Upper lobe of left lung (tissue), 4 donors: ENCODE measurements at regions not wholly inside any gene's neighbourhood (a gene's known extent, or its start where the extent isn't known, plus 50 kb on each side); places are given as distances from the start of the nearest gene placed in this dataset.

Source experiments
- EP300 ChIP-seq, 4 donors: sonication (generic); formaldehyde crosslinking; IDR thresholded peaks; one replicate each; pipeline ENCODE4 v1.5.1; 2017; ENCODE audit warnings: antibody characterized with exemption in 4 of 4, control low read depth in 2 of 4
- POLR2A ChIP-seq, 4 donors: fragments of 450-650 bp; IDR thresholded peaks; one replicate each; pipeline ENCODE4 v1.5.1; 2016 to 2017; ENCODE audit warnings: antibody characterized with exemption in 4 of 4, mild to moderate bottlenecking in 2 of 4
- POLR2AphosphoS5 ChIP-seq, 2 donors: sonication (generic); formaldehyde crosslinking; IDR thresholded peaks; one replicate each; pipeline ENCODE4 v1.5.1; 2017; ENCODE audit warnings: antibody characterized with exemption in 2 of 2
- TF ChIP-seq, protein P1 (sequence below), 6 experiments: fragments of 450-650 bp in 4 of 6; fragments of 200-600 bp in 2 of 6; sonication (generic) in 2 of 6; IDR thresholded peaks; one replicate each; pipeline ENCODE4 v1.5.1; 2016 to 2019; ENCODE audit warnings: antibody characterized with exemption in 6 of 6

DNA sequence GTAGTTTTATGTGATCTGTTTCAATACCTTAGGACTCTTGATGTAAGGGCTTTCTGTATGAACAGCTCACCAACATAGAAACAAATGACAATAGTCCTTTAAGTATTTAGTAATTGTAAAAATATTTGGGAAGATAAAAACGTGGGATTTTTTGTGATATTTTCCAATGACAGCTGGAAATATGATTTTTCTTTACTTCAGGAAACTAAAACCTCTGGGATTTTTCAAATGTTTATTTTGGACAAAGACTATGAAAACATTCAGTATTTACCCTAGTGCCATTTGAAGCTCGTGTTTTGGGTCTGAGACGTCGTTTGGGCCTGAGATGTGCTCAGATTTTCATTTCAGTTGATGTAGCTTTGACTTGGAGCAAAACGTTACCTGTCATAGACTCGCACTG lies 240.0 kb downstream of the BMP4 start:
- TF ChIP-seq, protein P1, sequence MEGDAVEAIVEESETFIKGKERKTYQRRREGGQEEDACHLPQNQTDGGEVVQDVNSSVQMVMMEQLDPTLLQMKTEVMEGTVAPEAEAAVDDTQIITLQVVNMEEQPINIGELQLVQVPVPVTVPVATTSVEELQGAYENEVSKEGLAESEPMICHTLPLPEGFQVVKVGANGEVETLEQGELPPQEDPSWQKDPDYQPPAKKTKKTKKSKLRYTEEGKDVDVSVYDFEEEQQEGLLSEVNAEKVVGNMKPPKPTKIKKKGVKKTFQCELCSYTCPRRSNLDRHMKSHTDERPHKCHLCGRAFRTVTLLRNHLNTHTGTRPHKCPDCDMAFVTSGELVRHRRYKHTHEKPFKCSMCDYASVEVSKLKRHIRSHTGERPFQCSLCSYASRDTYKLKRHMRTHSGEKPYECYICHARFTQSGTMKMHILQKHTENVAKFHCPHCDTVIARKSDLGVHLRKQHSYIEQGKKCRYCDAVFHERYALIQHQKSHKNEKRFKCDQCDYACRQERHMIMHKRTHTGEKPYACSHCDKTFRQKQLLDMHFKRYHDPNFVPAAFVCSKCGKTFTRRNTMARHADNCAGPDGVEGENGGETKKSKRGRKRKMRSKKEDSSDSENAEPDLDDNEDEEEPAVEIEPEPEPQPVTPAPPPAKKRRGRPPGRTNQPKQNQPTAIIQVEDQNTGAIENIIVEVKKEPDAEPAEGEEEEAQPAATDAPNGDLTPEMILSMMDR (IDR thresholded peaks at IDR 0.05) = no peak
- TF ChIP-seq POLR2AphosphoS5 (IDR thresholded peaks at IDR 0.05) = no peak
- TF ChIP-seq POLR2A (IDR thresholded peaks at IDR 0.05) = no peak
- no peak for TF ChIP-seq EP300 (IDR thresholded peaks at IDR 0.05)
